HG02642 (cell line): ENCODE measurements at regions not wholly inside any gene's neighbourhood (a gene's known extent, or its start where the extent isn't known, plus 50 kb on each side); places are given as distances from the start of the nearest gene placed in this dataset.

ENCODE experiments used
- ATAC-seq: cut with Tn5 transposase; IDR thresholded peaks from one replicate; pipeline ENCODE4 v1.9.1; 2021; ENCODE audit warnings: mild to moderate bottlenecking; ENCODE audit not compliant: unreplicated experiment, poor library complexity

GRCh38 chr14:97282210-97283004, 485.2 kb downstream of the VRK1 start:
- ATAC-seq: no peak

DNA sequence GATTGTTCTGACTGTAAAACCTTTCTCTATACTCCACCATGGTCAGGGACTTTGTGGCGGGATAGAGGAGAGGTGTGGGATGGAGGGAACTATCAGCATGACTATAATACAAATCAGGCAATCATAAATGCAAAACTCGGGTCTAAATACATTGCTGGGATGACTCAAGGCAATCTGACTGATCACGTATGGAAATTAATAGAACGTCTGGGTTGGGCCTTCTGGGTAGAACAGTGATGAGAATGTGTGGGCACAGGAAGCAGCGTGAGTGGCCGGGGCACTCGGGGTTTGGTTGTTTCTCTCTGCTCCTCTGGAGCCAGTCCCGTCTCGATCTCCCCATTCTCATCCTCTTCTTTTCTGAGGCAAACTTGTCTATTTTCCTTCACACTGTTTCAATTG, 485.8 kb downstream of the VRK1 start:
- ATAC-seq: no peak

GRCh38 chr14:97283426-97283825, 486.2 kb downstream of the VRK1 start:
- no peak for ATAC-seq

DNA sequence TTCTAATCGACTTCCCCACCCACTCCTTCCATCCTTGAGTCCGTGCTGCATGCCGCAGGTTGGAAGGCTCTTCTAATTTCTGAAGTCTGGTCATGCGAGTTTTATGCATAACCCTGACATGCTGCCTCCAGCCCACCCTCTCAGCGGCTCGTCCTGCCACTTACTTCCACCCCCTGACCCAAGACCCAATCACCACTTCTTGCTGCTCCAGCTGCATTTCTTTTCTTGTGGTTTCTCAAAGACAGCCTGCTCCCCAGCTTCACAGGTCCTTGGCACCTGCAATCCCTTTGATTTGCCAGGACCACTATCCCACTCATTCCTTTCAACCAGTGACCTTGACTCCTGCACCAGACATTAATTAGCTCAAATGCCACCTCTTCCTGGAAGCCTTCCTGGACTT, 486.7 kb downstream of the VRK1 start:
- no peak for ATAC-seq

GRCh38 chr14:97287956-97288355, 490.8 kb downstream of the VRK1 start:
- ATAC-seq: no peak

DNA sequence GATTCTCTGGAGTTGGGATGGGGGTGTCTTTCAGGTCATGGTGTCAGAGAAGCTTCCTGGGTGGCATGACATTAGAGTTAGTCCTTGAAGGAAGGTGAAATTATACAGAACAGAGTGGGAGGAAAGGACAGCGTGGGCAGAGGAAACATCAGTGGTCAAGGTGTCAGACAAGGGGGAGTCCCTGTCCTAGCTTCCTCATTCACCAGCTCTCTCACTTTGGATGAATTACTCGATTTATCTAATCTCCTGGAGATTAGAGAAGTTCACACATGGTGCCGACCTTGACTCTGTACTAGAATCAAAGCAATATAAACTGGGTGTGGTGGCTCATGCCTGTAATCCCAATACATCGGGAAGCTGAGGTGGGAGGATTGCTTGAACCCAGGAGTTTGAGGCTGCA, 492.9 kb downstream of the VRK1 start:
- no peak for ATAC-seq

GRCh38 chr14:97290977-97291376, 493.8 kb downstream of the VRK1 start:
- ATAC-seq: no peak

GRCh38 chr14:97293659-97294058, 496.5 kb downstream of the VRK1 start:
- ATAC-seq: no peak

DNA sequence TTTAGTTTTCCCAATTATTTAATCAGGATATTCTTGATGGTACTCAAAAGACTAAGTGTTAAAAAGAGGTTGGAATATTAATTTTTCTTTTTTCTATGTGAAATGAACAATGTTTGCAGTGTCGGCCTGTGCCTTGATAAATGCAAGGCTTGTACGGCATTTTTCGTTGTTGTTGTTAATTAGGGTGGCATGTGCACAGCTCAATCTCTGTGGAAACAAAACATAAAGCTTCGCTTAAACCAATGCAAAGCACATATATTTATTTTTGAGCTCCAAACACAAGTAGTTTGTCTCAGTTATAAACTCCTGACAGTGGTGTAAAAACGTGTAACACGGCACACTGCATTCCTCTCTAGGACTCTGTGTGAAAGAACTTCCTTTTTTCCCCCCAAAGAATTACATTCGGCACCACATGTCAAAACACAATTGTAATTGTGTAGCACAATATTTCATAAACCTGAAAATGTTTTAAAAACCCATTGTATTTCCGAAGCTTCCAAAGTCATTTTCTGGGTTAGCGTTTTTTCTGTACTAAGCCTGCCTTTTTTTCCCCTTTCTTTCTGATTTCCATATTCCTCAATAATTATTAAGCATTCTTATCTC, 498.0 kb downstream of the VRK1 start:
- no peak for ATAC-seq

DNA sequence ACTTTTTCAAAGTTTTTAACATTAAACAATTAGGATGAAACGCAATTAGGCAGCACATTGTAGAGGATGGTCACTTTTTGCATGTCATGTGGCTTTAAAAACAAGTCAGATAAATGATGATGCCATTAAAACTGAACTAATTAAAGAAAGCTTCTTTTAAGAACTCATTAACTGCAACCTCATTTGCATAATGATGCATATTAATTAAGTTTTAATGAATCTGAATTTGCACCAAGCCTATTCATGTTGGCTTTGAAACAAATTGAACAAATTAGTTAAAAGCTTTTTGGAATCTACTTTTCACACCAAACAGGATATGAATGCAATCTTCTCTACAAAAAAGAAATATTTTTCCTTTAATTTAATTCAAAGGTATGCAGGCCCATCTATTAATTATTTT, 499.0 kb downstream of the VRK1 start:
- ATAC-seq: no peak

- ATAC-seq: no peak
Measured at GRCh38 chr14:97297100-97297499, 499.9 kb downstream of the VRK1 start.

GRCh38 chr14:97298331-97298730, 501.1 kb downstream of the VRK1 start:
- no peak for ATAC-seq

GRCh38 chr14:97298736-97299135, 501.6 kb downstream of the VRK1 start:
- no peak for ATAC-seq

GRCh38 chr14:97299661-97300060, 502.5 kb downstream of the VRK1 start:
- ATAC-seq: no peak

- no peak for ATAC-seq
Measured at GRCh38 chr14:97301931-97302559, 504.9 kb downstream of the VRK1 start.

- peak; percentile 63 for ATAC-seq
Measured at GRCh38 chr14:97306133-97306759, 509.1 kb downstream of the VRK1 start.

GRCh38 chr14:97306760-97307246, 509.6 kb downstream of the VRK1 start:
- peak; percentile 46 for ATAC-seq

DNA sequence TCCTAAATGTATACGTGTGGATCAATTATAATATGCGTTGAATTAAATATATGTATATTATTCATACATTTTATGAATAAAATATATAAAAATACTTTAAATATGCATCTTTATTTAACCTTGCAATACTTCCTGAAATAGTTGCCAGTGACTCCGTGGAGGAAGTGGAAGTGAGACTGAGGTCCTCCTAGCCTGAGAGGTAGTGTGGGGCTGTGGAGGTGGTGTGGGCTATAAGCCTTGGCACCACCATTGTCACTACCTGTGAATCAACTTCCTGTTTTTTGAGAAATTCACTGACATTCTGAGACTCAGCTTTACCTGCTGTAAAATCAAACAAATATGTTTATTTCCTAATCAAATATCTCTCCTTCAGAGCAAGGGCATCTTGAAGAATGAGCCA, 514.2 kb downstream of the VRK1 start:
- no peak for ATAC-seq

DNA sequence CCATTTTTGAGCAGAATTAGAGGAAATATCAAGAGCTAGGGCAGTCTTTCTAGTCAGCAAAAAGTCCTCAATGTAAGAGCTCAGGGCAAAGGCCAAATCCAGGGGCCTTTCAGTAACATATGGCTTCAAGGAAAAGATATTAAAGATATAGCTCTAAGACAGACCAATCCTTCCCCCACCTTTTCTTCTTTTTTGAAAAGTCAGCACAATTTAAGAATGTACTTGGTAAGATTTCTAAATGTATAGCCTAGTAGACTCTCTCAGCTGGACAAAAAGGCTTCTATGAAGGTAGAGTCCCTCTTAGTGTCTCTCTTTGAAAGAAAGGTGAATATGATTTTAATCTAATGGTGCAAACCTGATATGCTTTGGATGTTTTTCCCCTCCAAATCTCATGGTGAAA, 515.7 kb downstream of the VRK1 start:
- ATAC-seq: no peak

- ATAC-seq: no peak
Measured at GRCh38 chr14:97315790-97316189, 518.6 kb downstream of the VRK1 start.

GRCh38 chr14:97318380-97318779, 521.2 kb downstream of the VRK1 start:
- ATAC-seq: no peak
